ENCODE measurements at regions not wholly inside any gene's neighbourhood (a gene's known extent, or its start where the extent isn't known, plus 50 kb on each side); places are given as distances from the start of the nearest gene placed in this dataset.
"Not testable (repeated sequence)": the region's sequence is repeated elsewhere in the genome, so short reads cannot be mapped to it uniquely, and the experiment has no call there.

- H3K36me3 Mint-ChIP-seq (ENCODE audit: insufficient read depth); H3K4me3 Mint-ChIP-seq; H3K27me3 Mint-ChIP-seq; ATAC-seq (replicated peaks); H3K9me3 Mint-ChIP-seq; DNase-seq; H3K4me1 Mint-ChIP-seq (ENCODE audit: low read depth in 2 of 2); H3K27ac Mint-ChIP-seq: not testable (repeated sequence)
Measured at GRCh38 chrY:17668037-17668436, 212.0 kb downstream of the CDY2B start.

GRCh38 chrY:17643052-17643451 is 237.0 kb downstream of the CDY2B start:
- H3K4me3 Mint-ChIP-seq; H3K36me3 Mint-ChIP-seq (ENCODE audit: insufficient read depth); H3K27me3 Mint-ChIP-seq; H3K27ac Mint-ChIP-seq; DNase-seq; H3K9me3 Mint-ChIP-seq; H3K4me1 Mint-ChIP-seq (ENCODE audit: low read depth in 2 of 2); ATAC-seq (replicated peaks): not testable (repeated sequence)

DNA sequence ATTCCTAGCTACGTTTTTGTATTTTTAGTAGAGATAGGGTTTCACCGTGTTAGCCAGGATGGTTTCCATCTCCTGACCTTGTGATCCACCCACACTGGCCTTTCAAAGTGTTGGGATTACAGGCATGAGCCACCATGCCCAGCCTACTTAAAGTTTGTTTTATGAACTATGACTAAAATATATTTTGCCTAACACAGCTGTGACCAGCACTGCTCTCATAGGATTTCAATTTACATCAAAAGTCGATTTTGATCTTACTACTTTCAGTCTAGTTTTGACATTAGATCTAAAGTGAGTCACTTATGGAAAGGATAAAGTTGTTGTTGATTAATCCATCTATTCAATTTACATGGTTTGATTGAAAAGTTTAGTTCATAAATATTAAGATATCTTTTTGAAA is 245.5 kb downstream of the CDY2B start:
- not testable (repeated sequence) for ATAC-seq (replicated peaks); H3K36me3 Mint-ChIP-seq (ENCODE audit: insufficient read depth); H3K27ac Mint-ChIP-seq; H3K4me3 Mint-ChIP-seq; DNase-seq; H3K9me3 Mint-ChIP-seq; H3K4me1 Mint-ChIP-seq (ENCODE audit: low read depth in 2 of 2); H3K27me3 Mint-ChIP-seq

GRCh38 chrY:17611256-17611655 is 268.8 kb downstream of the CDY2B start:
- not testable (repeated sequence) for H3K4me3 Mint-ChIP-seq; H3K9me3 Mint-ChIP-seq; H3K27ac Mint-ChIP-seq; DNase-seq; H3K4me1 Mint-ChIP-seq (ENCODE audit: low read depth in 2 of 2); H3K36me3 Mint-ChIP-seq (ENCODE audit: insufficient read depth); ATAC-seq (replicated peaks); H3K27me3 Mint-ChIP-seq

DNA sequence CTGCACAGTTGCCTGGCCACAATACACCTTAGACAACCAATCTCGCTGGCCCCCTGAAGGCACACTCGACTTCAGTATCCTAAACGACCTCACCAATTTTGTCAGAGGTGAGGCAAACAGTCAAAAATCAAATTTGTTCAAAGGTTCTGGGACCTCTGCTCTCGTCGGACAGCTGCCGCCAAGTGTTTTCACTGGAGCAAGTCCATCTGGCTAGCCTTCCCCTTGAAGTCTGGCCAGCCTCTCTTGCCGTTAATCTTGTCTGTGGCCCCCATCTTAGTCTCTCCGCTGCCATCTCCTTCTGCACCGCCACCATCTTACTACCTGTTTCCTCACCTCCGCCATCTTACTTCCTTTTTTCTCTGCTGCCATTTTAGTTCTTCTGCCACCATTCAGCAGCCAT is 269.4 kb downstream of the CDY2B start:
- DNase-seq; H3K27ac Mint-ChIP-seq; H3K9me3 Mint-ChIP-seq; H3K27me3 Mint-ChIP-seq; ATAC-seq (replicated peaks); H3K4me1 Mint-ChIP-seq (ENCODE audit: low read depth in 2 of 2); H3K36me3 Mint-ChIP-seq (ENCODE audit: insufficient read depth); H3K4me3 Mint-ChIP-seq: not testable (repeated sequence)

GRCh38 chrY:17607150-17607549 is 272.9 kb downstream of the CDY2B start:
- H3K4me3 Mint-ChIP-seq; H3K4me1 Mint-ChIP-seq (ENCODE audit: low read depth in 2 of 2); H3K27me3 Mint-ChIP-seq; ATAC-seq (replicated peaks); H3K36me3 Mint-ChIP-seq (ENCODE audit: insufficient read depth); DNase-seq; H3K27ac Mint-ChIP-seq; H3K9me3 Mint-ChIP-seq: not testable (repeated sequence)

- not testable (repeated sequence) for ATAC-seq (replicated peaks); H3K27me3 Mint-ChIP-seq; H3K4me3 Mint-ChIP-seq; H3K36me3 Mint-ChIP-seq (ENCODE audit: insufficient read depth); H3K4me1 Mint-ChIP-seq (ENCODE audit: low read depth in 2 of 2); DNase-seq; H3K9me3 Mint-ChIP-seq; H3K27ac Mint-ChIP-seq
Measured at GRCh38 chrY:17599263-17599662, 280.8 kb downstream of the CDY2B start.

GRCh38 chrY:17593748-17594147 is 286.3 kb downstream of the CDY2B start:
- not testable (repeated sequence) for H3K27me3 Mint-ChIP-seq; DNase-seq; H3K36me3 Mint-ChIP-seq (ENCODE audit: insufficient read depth); H3K27ac Mint-ChIP-seq; H3K4me3 Mint-ChIP-seq; H3K4me1 Mint-ChIP-seq (ENCODE audit: low read depth in 2 of 2); H3K9me3 Mint-ChIP-seq; ATAC-seq (replicated peaks)

- not testable (repeated sequence) for H3K4me3 Mint-ChIP-seq; H3K9me3 Mint-ChIP-seq; H3K27me3 Mint-ChIP-seq; H3K27ac Mint-ChIP-seq; H3K4me1 Mint-ChIP-seq (ENCODE audit: low read depth in 2 of 2); H3K36me3 Mint-ChIP-seq (ENCODE audit: insufficient read depth); DNase-seq
- peak; percentile 12 for ATAC-seq (replicated peaks)
Measured at GRCh38 chrY:17579956-17580519, 300.0 kb downstream of the CDY2B start.

DNA sequence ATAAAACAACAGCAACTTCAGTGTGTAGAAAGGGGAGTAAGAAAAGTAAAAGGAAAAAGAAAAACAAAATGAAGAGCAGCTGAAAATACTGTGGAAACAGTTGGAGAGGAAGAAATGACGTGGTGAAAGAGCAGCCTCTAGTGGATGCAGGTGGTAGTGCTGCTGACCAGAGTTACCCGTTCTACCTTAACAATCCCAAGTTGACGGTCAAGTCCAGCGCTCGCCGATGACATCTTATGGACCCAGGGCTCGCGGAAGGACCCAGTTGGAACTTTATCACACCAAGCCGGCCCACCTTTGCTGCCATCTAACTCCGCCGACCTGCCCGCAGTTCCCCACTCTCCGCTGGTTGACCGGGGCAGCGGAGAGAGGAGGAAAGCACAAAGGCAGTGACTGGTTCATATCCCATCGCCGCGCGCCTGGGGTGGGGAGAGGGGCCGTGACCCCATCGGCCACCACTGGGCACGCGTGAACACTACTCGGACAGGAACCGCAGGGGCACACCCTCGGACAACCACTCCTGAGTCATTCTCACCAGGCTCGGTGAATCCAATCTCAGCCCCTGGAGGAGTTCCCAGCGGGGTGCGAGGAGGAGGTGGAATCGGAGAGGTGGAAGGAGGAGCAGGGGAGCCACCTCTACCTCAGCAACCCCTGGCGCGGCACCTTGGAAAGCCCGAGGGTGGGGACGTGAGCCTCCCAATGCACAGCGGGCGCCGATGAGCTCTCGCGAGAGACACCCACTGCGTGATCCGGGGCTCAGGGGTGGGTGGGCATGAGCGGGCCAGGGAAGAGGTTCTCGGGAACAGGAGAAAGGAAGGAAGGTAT is 300.7 kb downstream of the CDY2B start:
- H3K27ac Mint-ChIP-seq; H3K27me3 Mint-ChIP-seq; H3K36me3 Mint-ChIP-seq (ENCODE audit: insufficient read depth); H3K4me1 Mint-ChIP-seq (ENCODE audit: low read depth in 2 of 2); H3K9me3 Mint-ChIP-seq: not testable (repeated sequence)
- ATAC-seq (replicated peaks) = peak; percentile 69
- peak overlapping the region; percentile 62 to 69 for H3K4me3 Mint-ChIP-seq
- peak in 2 of 3 experiments; percentile 0 to 9 for DNase-seq

DNA sequence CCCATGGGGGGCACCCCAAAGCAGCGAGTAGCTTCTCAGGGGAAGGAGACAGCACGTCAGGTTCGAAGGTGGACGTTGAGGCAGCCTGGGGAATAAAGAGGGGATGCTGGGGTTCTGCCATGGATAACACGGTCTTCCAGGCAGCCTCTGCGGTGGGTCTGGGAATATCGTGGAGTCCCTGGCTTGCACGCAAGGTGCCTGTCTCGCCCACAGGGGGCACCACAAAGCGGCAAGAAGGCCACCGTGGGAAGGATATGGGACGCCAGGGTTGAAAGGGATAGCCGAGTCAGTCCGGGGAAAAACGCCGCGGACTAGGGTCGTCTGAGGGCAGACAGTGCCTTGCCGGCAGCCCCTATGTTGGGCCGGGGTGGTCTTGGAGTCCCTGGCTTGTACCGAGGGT is 316.9 kb downstream of the CDY2B start:
- not testable (repeated sequence) for DNase-seq; H3K27ac Mint-ChIP-seq; H3K36me3 Mint-ChIP-seq (ENCODE audit: insufficient read depth); H3K27me3 Mint-ChIP-seq; ATAC-seq (replicated peaks); H3K4me3 Mint-ChIP-seq; H3K4me1 Mint-ChIP-seq (ENCODE audit: low read depth in 2 of 2); H3K9me3 Mint-ChIP-seq

All from effector memory CD8-positive, alpha-beta T cell (primary cell).